ENCODE measurements at regions not wholly inside any gene's neighbourhood (a gene's known extent, or its start where the extent isn't known, plus 50 kb on each side); places are given as distances from the start of the nearest gene placed in this dataset.
"Not testable (repeated sequence)": the region's sequence is repeated elsewhere in the genome, so short reads cannot be mapped to it uniquely, and the experiment has no call there.

DNA sequence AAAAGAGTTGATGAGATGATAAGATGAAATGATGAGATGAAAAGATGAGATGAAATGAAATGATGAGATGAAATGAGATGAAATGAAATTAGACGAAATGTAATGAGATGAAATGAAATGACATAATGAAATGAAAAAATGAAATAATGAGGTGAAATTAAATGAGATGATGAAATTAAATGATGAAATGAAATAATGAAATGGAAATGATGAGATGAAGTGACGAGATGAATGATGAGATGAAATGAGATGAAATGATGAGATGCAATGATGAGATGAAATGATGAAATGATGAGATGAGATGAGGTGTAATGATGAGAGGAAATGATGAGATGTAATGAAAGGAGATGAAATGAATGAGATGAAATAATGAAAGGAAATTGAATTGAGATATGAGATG, 343.4 kb upstream of the PLGLB1 start:
- H3K36me3 ChIP-seq (ENCODE audit: low read depth); H3K27ac ChIP-seq; H3K4me1 ChIP-seq (ENCODE audit: insufficient read depth); H2AFZ ChIP-seq; H3K79me2 ChIP-seq (ENCODE audit: insufficient read depth); H3K9me3 ChIP-seq (ENCODE audit: low read depth); H3K9me2 ChIP-seq (ENCODE audit: insufficient read depth); in situ Hi-C loops (cut with MboI); DNase-seq; H4K20me1 ChIP-seq (ENCODE audit: insufficient read depth); H3K9ac ChIP-seq; H3F3A ChIP-seq (ENCODE audit: insufficient read depth); H3K27me3 ChIP-seq (replicated peaks; ENCODE audit: insufficient read depth); H3K4me2 ChIP-seq (ENCODE audit: unreplicated experiment); H3K4me3 ChIP-seq: not testable (repeated sequence)
- 69 to 72% methylated on average over 2 of the region's 2 CpGs for WGBS, 2 experiments (ENCODE audit: low coverage in 1 of 2, low lambda C conversion rate in 2 of 2, missing lambda C conversion rate in 2 of 2)

GRCh38 chr2:87386063-87386560, 361.8 kb upstream of the PLGLB2 start:
- H2AFZ ChIP-seq; DNase-seq; in situ Hi-C loops (cut with MboI); H3K27ac ChIP-seq; H4K20me1 ChIP-seq (ENCODE audit: insufficient read depth); H3K4me3 ChIP-seq; H3F3A ChIP-seq (ENCODE audit: insufficient read depth); H3K27me3 ChIP-seq (replicated peaks; ENCODE audit: insufficient read depth); H3K79me2 ChIP-seq (ENCODE audit: insufficient read depth); H3K9me3 ChIP-seq (ENCODE audit: low read depth); H3K4me1 ChIP-seq (ENCODE audit: insufficient read depth); H3K9ac ChIP-seq; H3K9me2 ChIP-seq (ENCODE audit: insufficient read depth); H3K4me2 ChIP-seq (ENCODE audit: unreplicated experiment); H3K36me3 ChIP-seq (ENCODE audit: low read depth): not testable (repeated sequence)
- 51 to 61% methylated on average over 6 of the region's 7 CpGs for WGBS, 2 experiments (ENCODE audit: low coverage in 1 of 2, low lambda C conversion rate in 2 of 2, missing lambda C conversion rate in 2 of 2)

DNA sequence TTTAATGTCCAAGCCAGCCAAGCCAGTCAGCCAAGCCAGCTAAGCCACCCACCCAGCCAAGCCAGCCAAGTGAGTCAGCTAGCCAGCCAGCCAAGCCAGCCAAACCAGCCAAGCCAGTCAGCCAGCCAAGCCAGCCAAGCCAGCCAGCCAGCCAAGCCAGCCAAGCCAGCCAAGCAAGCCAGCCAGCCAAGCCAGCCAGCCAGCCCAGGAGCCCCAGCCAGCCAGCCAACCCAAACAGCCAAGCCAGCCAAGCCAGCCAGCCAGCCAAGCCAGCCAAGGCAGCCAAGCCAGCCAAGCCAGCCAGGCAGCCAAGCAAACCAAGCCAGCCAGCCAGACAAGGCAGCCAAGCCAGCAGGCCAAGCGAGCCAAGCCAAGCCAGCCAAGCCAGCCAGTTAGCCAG, 352.1 kb upstream of the PLGLB2 start:
- H2AFZ ChIP-seq; H4K20me1 ChIP-seq (ENCODE audit: insufficient read depth); H3K27me3 ChIP-seq (replicated peaks; ENCODE audit: insufficient read depth); H3K4me1 ChIP-seq (ENCODE audit: insufficient read depth); H3K9ac ChIP-seq; H3K9me2 ChIP-seq (ENCODE audit: insufficient read depth); H3K27ac ChIP-seq; in situ Hi-C loops (cut with MboI); H3K79me2 ChIP-seq (ENCODE audit: insufficient read depth); H3K4me2 ChIP-seq (ENCODE audit: unreplicated experiment); H3K9me3 ChIP-seq (ENCODE audit: low read depth); H3K36me3 ChIP-seq (ENCODE audit: low read depth); H3F3A ChIP-seq (ENCODE audit: insufficient read depth); H3K4me3 ChIP-seq; DNase-seq: not testable (repeated sequence)
- WGBS, 2 experiments (ENCODE audit: low coverage in 1 of 2, low lambda C conversion rate in 2 of 2, missing lambda C conversion rate in 2 of 2), result 40 to 67% methylated on average over 1 of the region's 1 CpG

GRCh38 chr2:87396551-87397265, 351.2 kb upstream of the PLGLB2 start:
- H2AFZ ChIP-seq; H4K20me1 ChIP-seq (ENCODE audit: insufficient read depth); H3K4me3 ChIP-seq; H3F3A ChIP-seq (ENCODE audit: insufficient read depth); H3K36me3 ChIP-seq (ENCODE audit: low read depth); H3K27ac ChIP-seq; H3K9ac ChIP-seq; H3K9me3 ChIP-seq (ENCODE audit: low read depth); H3K4me2 ChIP-seq (ENCODE audit: unreplicated experiment); H3K27me3 ChIP-seq (replicated peaks; ENCODE audit: insufficient read depth); H3K79me2 ChIP-seq (ENCODE audit: insufficient read depth); H3K4me1 ChIP-seq (ENCODE audit: insufficient read depth); DNase-seq; in situ Hi-C loops (cut with MboI); H3K9me2 ChIP-seq (ENCODE audit: insufficient read depth): not testable (repeated sequence)
- WGBS, 2 experiments (ENCODE audit: low coverage in 1 of 2, low lambda C conversion rate in 2 of 2, missing lambda C conversion rate in 2 of 2), result 33 to 65% methylated on average over 8 to 9 of the region's 9 CpGs

- in situ Hi-C loops (cut with MboI); H3K36me3 ChIP-seq (ENCODE audit: low read depth); H3K9me3 ChIP-seq (ENCODE audit: low read depth); H3K27me3 ChIP-seq (replicated peaks; ENCODE audit: insufficient read depth); DNase-seq; H3K4me1 ChIP-seq (ENCODE audit: insufficient read depth); H3K79me2 ChIP-seq (ENCODE audit: insufficient read depth); H3F3A ChIP-seq (ENCODE audit: insufficient read depth); H3K27ac ChIP-seq; H3K9ac ChIP-seq; H2AFZ ChIP-seq; H3K4me2 ChIP-seq (ENCODE audit: unreplicated experiment); H4K20me1 ChIP-seq (ENCODE audit: insufficient read depth); H3K4me3 ChIP-seq; H3K9me2 ChIP-seq (ENCODE audit: insufficient read depth): not testable (repeated sequence)
- 32 to 65% methylated on average over 5 to 6 of the region's 9 CpGs for WGBS, 2 experiments (ENCODE audit: low coverage in 1 of 2, low lambda C conversion rate in 2 of 2, missing lambda C conversion rate in 2 of 2)
Measured at GRCh38 chr2:87397276-87398065, 350.4 kb upstream of the PLGLB2 start.

- 57 to 58% methylated on average over 6 of the region's 8 CpGs for WGBS, 2 experiments (ENCODE audit: low coverage in 1 of 2, low lambda C conversion rate in 2 of 2, missing lambda C conversion rate in 2 of 2)
- DNase-seq, result not testable (repeated sequence)
Measured at GRCh38 chr2:87398567-87399305, 349.2 kb upstream of the PLGLB2 start.

More at GRCh38 chr2:87398567-87399305, 349.2 kb upstream of the PLGLB2 start:
- in situ Hi-C loops (cut with MboI); H3K9ac ChIP-seq; H3K9me2 ChIP-seq (ENCODE audit: insufficient read depth); H3K27ac ChIP-seq; H3K36me3 ChIP-seq (ENCODE audit: low read depth); H3K4me2 ChIP-seq (ENCODE audit: unreplicated experiment); H4K20me1 ChIP-seq (ENCODE audit: insufficient read depth); H3K79me2 ChIP-seq (ENCODE audit: insufficient read depth); H3K9me3 ChIP-seq (ENCODE audit: low read depth); H3F3A ChIP-seq (ENCODE audit: insufficient read depth); H3K4me3 ChIP-seq; H2AFZ ChIP-seq; H3K27me3 ChIP-seq (replicated peaks; ENCODE audit: insufficient read depth); H3K4me1 ChIP-seq (ENCODE audit: insufficient read depth): not testable (repeated sequence)
